Posterior vena cava (tissue), 2 donors: ENCODE measurements at regions not wholly inside any gene's neighbourhood (a gene's known extent, or its start where the extent isn't known, plus 50 kb on each side); places are given as distances from the start of the nearest gene placed in this dataset.

Experiments
- DNase-seq: peaks from one replicate; pipeline ENCODE4 v3.0.0-alpha.2; 2020; ENCODE audit warnings: low spot score
- intact Hi-C, 2 donors: fragments of 100-400 bp; cut with DNase I; formaldehyde crosslinking; loops; one replicate each; pipeline versions ENCODE4 v1.14.1 to v1.14.2; 2022 to 2023
- donor health status: DM: yes; HTN: yes; CAD: no.
- donor health status: DM: yes; HTN: yes; CAD: no.

DNA sequence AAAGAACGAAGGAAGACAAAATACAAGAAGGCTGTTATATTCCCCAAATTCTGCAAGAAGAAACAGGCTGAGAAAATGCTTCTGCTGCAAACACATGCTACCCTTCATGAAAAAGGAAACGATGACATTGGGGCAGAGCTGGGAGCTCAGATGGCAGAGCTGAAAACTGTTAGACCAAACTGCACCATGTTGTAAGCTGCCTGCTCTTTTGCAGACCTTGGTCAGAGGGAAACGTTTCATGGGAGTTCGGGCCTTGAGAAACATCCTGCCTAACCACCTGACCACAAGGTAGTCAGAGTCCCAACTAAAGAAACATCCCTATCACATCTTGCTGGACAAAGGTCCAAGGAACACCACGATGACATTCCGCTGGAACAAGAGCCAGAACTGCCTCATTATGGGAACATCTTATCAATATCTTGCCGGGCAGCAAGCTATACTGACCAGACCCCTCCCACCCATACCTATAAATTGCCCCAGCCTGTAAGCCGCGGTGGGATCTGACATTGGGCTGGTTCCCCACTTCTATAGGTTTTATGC lies 110.7 kb upstream of the CTSC start:
- DNase-seq, result no peak
- intact Hi-C loops, result no loop called here

GRCh38 chr11:88447281-88447680 lies 109.7 kb upstream of the CTSC start:
- intact Hi-C loops, result no loop called here
- DNase-seq, result no peak

DNA sequence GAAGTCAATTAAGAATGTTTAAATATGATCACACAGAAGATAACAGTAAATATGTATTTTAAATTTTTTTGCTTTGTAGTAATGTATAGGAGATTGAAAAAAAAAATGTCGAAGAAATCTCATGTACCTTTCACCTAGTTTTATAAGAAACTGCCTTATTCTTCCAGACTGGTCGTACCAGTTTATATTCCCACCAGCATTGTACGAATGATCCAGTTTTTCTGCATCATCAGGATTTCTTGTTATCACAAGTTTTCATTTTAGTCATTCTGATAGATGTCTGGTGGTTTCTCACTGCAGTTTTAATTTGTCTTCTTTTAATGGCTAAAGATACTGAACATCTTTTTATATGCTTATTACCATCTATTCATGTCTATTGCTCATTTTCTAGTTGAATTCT lies 101.8 kb upstream of the CTSC start:
- no peak for DNase-seq
- intact Hi-C loops, result no loop called here

- intact Hi-C loops, result no loop called here
- no peak for DNase-seq
Measured at GRCh38 chr11:88438721-88439120, 101.2 kb upstream of the CTSC start.

GRCh38 chr11:88435415-88435814 lies 97.9 kb upstream of the CTSC start:
- DNase-seq, result no peak
- intact Hi-C loops, result loop anchor here in 1 of 2 donors (2.0 kb wide), 1 partner anchor 47 kb away; no protein-coding TSS in a partner anchor

DNA sequence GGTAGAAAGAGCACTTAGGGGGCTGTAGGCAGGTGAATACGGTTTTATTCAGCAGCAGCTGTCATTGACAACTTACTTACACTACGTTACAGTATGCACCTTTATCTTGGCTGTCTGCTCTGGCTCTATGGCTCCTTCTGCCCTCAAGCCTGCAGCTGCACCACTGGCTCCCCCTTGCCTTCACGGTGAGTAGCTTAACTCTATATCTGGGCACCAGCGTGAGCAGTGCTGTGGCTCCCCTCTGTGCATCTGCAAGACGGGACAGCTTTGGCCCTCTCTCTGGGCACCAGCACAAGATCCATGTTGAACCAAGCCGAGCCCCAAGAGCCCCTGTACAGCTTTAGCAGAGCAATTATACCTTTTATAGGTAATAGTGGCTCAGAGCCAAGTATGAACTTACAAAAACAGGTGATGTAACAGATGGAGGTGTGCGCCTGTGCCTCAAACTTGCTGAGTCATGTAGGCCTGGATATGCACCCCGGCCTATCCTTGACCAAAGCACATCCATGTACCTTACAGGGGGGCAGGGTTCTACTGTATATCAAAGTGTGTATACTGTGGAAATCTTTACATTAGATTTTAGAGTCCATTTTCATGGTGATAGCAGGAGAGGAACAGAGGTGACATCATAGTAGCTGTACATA lies 96.9 kb upstream of the CTSC start:
- intact Hi-C loops, result loop anchor here in 1 of 2 donors (2.0 kb wide), 1 partner anchor 48 kb away; no protein-coding TSS in a partner anchor
- DNase-seq, result no peak

GRCh38 chr11:88433536-88434230 lies 96.1 kb upstream of the CTSC start:
- intact Hi-C loops, result loop anchor here in 1 of 2 donors (2.0 kb wide), 1 partner anchor 49 kb away; no protein-coding TSS in a partner anchor

DNA sequence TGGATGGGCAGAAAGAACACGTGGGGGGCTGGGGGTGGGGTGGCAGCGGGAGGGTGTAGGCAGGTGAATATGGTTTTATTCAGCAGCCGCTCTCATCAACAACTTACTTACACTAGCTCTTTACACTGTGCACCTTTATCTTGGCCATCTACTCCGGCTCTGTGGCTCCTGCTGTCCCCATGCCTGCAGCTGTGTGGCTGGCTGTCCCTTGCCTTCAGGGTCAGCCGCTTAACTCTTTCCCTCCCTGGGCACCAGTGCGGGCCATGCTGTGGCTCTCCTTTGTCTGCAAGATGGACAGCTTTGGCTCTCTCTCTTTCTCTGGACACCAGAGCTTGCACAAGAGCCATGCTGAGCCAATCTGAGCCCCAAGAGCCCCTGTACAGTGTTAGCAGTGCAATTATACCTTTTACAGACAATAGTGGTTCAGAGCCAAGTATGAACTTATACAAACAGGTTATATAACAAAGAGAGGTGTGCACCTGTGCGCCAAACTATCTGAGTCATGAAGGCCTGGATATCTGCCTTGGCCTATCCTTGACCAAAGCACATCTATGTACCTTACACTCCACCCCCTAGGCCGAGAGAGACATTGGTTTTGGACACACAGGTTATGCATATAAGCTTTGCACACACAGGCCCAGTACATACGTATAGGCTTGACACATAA lies 94.3 kb upstream of the CTSC start:
- intact Hi-C loops, result no loop called here
- DNase-seq, result no peak

More at GRCh38 chr11:88433536-88434230, 96.1 kb upstream of the CTSC start:
- DNase-seq, result no peak

DNA sequence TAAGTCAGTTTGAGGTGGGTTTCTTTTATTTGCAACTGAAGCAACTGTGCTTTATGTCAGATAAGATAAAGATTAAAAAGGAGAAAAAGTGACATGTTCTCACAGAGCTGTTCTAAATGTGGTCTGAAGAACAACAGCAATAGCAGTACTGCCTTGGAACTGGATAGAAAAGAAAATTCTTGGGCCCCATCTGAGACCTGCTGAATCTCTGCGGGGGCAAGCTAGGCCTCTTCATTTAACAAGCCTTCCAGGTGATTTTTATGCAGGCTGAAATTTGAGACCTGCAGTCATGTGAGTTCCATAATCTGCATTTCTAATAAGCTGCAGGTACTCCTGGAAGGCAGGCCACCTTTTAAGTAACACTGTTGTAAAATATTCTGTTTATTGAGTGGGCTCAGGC lies 91.4 kb upstream of the CTSC start:
- intact Hi-C loops, result no loop called here
- DNase-seq, result no peak

DNA sequence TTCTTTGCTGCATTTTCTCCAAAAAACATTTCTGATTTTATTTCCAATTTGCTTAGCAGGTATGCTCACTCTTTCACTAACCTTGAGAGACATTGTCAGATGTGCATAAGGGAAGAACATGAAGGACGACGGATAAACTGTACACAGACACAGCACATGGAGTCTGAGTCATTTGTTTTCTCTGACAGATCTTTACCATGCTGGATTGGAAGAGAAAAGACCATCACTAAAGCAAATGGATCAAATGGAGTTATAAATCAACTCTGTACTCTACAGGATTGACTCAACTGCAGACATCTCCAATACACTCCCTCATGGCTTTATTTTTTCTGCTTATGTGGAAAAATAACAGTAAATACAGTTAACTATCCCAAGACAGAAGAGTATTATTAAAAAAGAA lies 90.2 kb upstream of the CTSC start:
- intact Hi-C loops, result no loop called here
- no peak for DNase-seq

- intact Hi-C loops, result no loop called here
- DNase-seq, result no peak
Measured at GRCh38 chr11:88424881-88425280, 87.3 kb upstream of the CTSC start.

- intact Hi-C loops, result no loop called here
- DNase-seq, result no peak
Measured at GRCh38 chr11:88421530-88421929, 84.0 kb upstream of the CTSC start.

GRCh38 chr11:88420165-88420791 lies 82.7 kb upstream of the CTSC start:
- no peak for DNase-seq

GRCh38 chr11:88418508-88418907 lies 81.0 kb upstream of the CTSC start:
- intact Hi-C loops, result no loop called here

More at GRCh38 chr11:88420165-88420791, 82.7 kb upstream of the CTSC start:
- intact Hi-C loops, result no loop called here

DNA sequence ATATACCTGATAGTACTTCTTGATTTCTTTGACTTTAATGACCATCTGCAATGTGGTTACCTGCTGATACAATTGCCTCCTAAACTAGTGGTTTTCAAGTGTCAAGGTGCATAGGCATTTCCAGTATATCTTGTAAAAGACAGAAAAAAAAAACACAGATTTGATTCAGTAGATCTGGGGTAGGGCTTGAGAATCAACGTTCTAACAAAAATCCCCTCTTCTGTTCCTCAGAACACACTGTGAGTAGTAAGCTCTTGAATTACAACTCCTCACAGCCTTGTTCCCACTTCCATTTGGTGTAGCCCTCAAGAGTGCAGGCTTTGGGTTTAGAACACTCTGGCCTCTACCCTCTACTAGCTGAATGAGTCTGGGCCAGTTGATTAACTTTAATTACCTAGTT lies 78.0 kb upstream of the CTSC start:
- intact Hi-C loops, result no loop called here

More at GRCh38 chr11:88418508-88418907, 81.0 kb upstream of the CTSC start:
- DNase-seq, result no peak

DNA sequence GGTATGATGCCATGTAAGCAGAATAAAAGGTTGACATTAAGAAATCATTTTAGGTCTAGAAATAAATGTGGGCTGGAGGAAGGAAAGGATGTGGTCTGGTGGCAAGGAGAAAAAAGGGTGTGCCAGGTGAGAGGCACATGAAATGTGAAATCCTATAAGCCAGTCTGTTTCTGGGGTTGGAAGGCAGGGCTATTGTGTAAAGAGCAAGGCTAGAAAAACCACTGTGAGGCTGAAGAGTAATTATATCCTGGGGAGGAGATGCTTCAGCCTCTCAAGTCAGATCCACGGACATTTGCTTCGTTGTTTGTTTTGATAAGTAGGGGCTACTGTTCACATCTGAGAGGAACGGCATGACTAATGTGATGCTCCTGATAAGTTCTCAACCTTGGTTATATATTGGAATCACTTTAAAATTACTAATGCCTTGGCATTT lies 77.5 kb upstream of the CTSC start:
- intact Hi-C loops, result no loop called here
- no peak for DNase-seq

More for the DNA sequence above, 78.0 kb upstream of the CTSC start:
- no peak for DNase-seq

DNA sequence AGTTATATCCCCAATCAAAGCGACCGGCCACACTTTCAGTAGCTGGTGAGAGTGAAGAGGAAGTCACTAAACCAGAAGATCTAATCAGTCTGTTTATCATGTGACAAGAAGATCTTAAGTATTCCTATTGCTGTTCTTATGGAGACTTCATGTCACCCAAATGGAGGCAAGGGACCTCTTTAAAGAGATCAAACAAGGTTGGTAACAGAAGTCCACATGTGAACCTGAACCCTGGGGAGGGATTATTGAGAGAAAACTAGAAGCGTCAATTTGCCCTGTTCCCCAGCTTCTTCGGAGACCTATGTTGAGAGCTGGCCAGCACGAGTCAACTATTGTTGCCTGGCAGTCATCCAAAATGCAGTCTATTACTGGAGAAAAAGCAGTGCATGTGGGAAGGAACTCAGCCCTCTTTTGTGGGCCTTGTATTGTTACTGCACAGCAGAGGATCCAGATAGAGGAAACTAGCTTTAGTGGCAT lies 76.9 kb upstream of the CTSC start:
- intact Hi-C loops, result no loop called here
- no peak for DNase-seq

DNA sequence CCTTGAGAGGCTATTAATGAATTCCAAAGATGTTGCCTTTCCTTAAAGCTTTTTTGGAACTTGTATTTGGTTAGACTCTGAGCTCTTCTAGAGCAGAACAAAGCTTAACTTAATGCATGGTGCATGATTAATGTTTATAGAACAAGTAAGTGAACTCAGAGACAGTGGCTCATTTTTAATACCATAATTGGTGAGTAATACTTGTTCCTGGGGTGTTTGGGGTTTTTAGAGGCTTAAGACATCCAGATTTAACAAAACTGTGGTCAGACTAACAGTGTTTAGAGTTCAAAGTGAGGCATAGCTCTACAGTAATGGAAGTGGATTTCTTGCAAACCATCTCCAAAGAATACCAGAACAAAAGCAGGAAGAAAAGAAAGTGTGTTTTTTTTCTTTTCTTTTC lies 73.7 kb upstream of the CTSC start:
- intact Hi-C loops, result no loop called here

DNA sequence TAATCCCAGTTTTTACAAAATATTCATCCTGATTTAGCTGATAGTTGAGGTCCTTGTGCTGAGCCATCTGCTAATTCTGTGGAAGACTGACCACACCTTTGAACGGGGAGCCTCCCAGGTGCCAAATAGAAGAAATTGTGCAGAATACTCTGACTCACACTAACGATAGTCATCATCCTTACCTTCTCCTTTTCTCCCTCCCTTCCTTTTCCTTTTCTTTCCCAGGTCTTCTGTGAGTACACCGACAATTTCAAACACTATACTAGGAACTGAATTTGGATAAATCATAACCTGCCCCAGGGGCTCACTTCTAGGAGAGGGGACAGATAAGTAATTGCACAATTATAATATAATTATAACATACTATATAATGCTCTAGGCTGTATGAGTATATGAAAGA lies 73.1 kb upstream of the CTSC start:
- intact Hi-C loops, result no loop called here
- no peak for DNase-seq

More for the DNA sequence above, 73.7 kb upstream of the CTSC start:
- DNase-seq, result no peak
